ENCODE measurements at regions not wholly inside any gene's neighbourhood (a gene's known extent, or its start where the extent isn't known, plus 50 kb on each side); places are given as distances from the start of the nearest gene placed in this dataset.
"Not testable (repeated sequence)": the region's sequence is repeated elsewhere in the genome, so short reads cannot be mapped to it uniquely, and the experiment has no call there.

DNA sequence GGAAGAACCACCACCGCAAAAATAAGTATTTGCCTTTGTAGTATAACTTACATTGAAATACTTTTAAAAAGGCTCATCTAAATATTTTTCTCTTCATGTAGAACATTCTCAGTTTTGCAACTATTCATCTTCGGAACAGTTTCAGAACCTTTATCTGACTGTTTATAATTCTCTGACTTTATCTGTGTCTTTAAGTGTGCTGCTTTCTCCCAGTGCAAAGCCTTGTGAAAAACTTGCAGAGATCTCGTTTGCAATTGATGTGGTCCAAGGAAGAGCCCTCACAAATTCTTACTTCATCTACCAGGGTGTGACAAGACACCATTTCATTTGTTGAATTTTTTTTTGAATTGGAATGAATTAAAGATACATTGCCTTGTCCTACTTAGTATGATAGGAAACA lies 186.4 kb downstream of the DKK1 start:
- H4K20me1 ChIP-seq (replicated peaks; ENCODE audit: control insufficient read depth, extremely low read depth, insufficient read depth, low read length) = no peaks in the 10 kb centered on the region
- H3K9me1 ChIP-seq (replicated peaks; ENCODE audit: control insufficient read depth, extremely low read depth, insufficient read depth, low read length) = no peaks in the 10 kb centered on the region
- H3K9me3 ChIP-seq (replicated peaks; ENCODE audit: control insufficient read depth, insufficient read depth, low read length) = no peaks in the 10 kb centered on the region
- no peaks in the 10 kb centered on the region for H3K27me3 ChIP-seq (ENCODE audit: control insufficient read depth in 2 of 2, insufficient read depth in 2 of 2, low read length in 2 of 2)
- H3K4me1 ChIP-seq (ENCODE audit: control insufficient read depth, extremely low read depth, insufficient read depth, low read length) = no peaks in the 10 kb centered on the region
- no peak for FAIRE-seq
- no peak overlapping the region for H3K27ac ChIP-seq (ENCODE audit: insufficient read depth, low read depth, low read length)
- H3K4me3 ChIP-seq (replicated peaks in 1 of 3; ENCODE audit: insufficient read depth in 1 of 3, low read depth in 1 of 3, low read length in 3 of 3) = no peak overlapping the region
- DNase-seq (ENCODE audit: low read depth, low spot score) = no peak
- intact Hi-C loops (cut with micrococcal nuclease) (no loop called here), dilution Hi-C loops (cut with MboI; ENCODE audit: extremely low pct_ligation_motif_present, low sequenced_read_pairs) (no loop called here)
- TF ChIP-seq FOS (IDR thresholded peaks at IDR 0.05; ENCODE audit: borderline replicate concordance, insufficient read depth, low read length) = no peak
- TF ChIP-seq POLR2AphosphoS5 (IDR thresholded peaks at IDR 0.05; ENCODE audit: insufficient read depth, low read depth, low read length) = no peak
- no peak for TF ChIP-seq EZH2 (IDR thresholded peaks at IDR 0.05; ENCODE audit: borderline replicate concordance, low read depth, low read length, severe bottlenecking)
- ChIA-PET POLR2A (no interaction called here), CTCF (no interaction called here)
- H3K9ac ChIP-seq (replicated peaks; ENCODE audit: extremely low read depth, insufficient read depth, low read length) = no peak overlapping the region
- H3K36me3 ChIP-seq (ENCODE audit: control insufficient read depth in 2 of 2, extremely low read depth in 1 of 2, insufficient read depth in 2 of 2, low read length in 2 of 2) = no peaks in the 10 kb centered on the region
- H3K79me2 ChIP-seq (ENCODE audit: control insufficient read depth, insufficient read depth, low read length) = no peaks in the 10 kb centered on the region
- no peak overlapping the region for H2AFZ ChIP-seq (ENCODE audit: low read depth, low read length)
- no peak overlapping the region for H3K4me2 ChIP-seq (ENCODE audit: insufficient read depth, low read length)
- no TSS peak for BruUV-seq (replicated peaks)

GRCh38 chr10:52502237-52502636 lies 188.2 kb downstream of the DKK1 start:
- no TSS peak for BruUV-seq (replicated peaks)

DNA sequence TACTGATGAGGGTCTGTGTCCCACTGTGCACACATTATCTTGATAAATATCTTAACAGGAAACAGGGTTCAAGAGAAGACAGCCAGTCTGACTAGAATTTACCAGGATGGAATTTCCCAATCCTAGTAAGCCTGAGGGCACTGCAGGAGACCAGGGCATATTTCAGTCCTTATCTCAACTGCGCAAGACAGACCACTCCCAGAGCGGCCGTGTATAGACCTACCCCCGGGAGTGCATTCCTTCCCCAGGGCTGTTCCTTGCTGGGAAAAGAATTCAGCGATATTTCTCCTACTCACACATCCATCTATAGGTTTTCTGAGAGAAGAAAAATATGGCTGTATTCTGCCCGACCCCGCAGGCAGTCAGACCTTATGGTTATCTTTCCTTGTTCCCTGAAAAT lies 191.3 kb downstream of the DKK1 start:
- H3K79me2 ChIP-seq (ENCODE audit: control insufficient read depth, insufficient read depth, low read length); DNase-seq (ENCODE audit: low read depth, low spot score); POLR2A ChIA-PET; H3K9me1 ChIP-seq (replicated peaks; ENCODE audit: control insufficient read depth, extremely low read depth, insufficient read depth, low read length); H3K36me3 ChIP-seq (ENCODE audit: control insufficient read depth in 2 of 2, extremely low read depth in 1 of 2, insufficient read depth in 2 of 2, low read length in 2 of 2); H3K9ac ChIP-seq (replicated peaks; ENCODE audit: extremely low read depth, insufficient read depth, low read length); H3K27me3 ChIP-seq (ENCODE audit: control insufficient read depth in 2 of 2, insufficient read depth in 2 of 2, low read length in 2 of 2); intact Hi-C loops (cut with micrococcal nuclease); H3K9me3 ChIP-seq (replicated peaks; ENCODE audit: control insufficient read depth, insufficient read depth, low read length); H2AFZ ChIP-seq (ENCODE audit: low read depth, low read length); H3K4me2 ChIP-seq (ENCODE audit: insufficient read depth, low read length); H4K20me1 ChIP-seq (replicated peaks; ENCODE audit: control insufficient read depth, extremely low read depth, insufficient read depth, low read length); H3K4me3 ChIP-seq (replicated peaks in 1 of 3; ENCODE audit: insufficient read depth in 1 of 3, low read depth in 1 of 3, low read length in 3 of 3); BruUV-seq (replicated peaks); FAIRE-seq; H3K4me1 ChIP-seq (ENCODE audit: control insufficient read depth, extremely low read depth, insufficient read depth, low read length); CTCF ChIA-PET; H3K27ac ChIP-seq (ENCODE audit: insufficient read depth, low read depth, low read length); dilution Hi-C loops (cut with MboI; ENCODE audit: extremely low pct_ligation_motif_present, low sequenced_read_pairs): not testable (repeated sequence)

More at GRCh38 chr10:52502237-52502636, 188.2 kb downstream of the DKK1 start:
- DNase-seq (ENCODE audit: low read depth, low spot score) (no peak), FAIRE-seq (peak; percentile 47)
- intact Hi-C loops (cut with micrococcal nuclease) = no loop called here
- TF ChIP-seq POLR2AphosphoS5 (IDR thresholded peaks at IDR 0.05; ENCODE audit: insufficient read depth, low read depth, low read length) = no peak
- TF ChIP-seq JUN (IDR thresholded peaks at IDR 0.05; ENCODE audit: borderline replicate concordance, insufficient read depth, insufficient read length, low read depth) = no peak
- TF ChIP-seq EZH2 (IDR thresholded peaks at IDR 0.05; ENCODE audit: borderline replicate concordance, low read depth, low read length, severe bottlenecking) = no peak
- TF ChIP-seq GATA2 (IDR thresholded peaks at IDR 0.05; ENCODE audit: insufficient read depth, insufficient read length, low read depth, low read length) = no peak
- no peak for TF ChIP-seq POLR2A (IDR thresholded peaks at IDR 0.05; ENCODE audit: low read depth, low read length)
- TF ChIP-seq MAX (IDR thresholded peaks at IDR 0.05; ENCODE audit: insufficient read depth, insufficient read length) = no peak
- no peak for TF ChIP-seq MYC (IDR thresholded peaks at IDR 0.05; ENCODE audit: low read depth, low read length)
- TF ChIP-seq FOS (IDR thresholded peaks at IDR 0.05; ENCODE audit: borderline replicate concordance, insufficient read depth, low read length) = no peak
- TF ChIP-seq, protein P1, sequence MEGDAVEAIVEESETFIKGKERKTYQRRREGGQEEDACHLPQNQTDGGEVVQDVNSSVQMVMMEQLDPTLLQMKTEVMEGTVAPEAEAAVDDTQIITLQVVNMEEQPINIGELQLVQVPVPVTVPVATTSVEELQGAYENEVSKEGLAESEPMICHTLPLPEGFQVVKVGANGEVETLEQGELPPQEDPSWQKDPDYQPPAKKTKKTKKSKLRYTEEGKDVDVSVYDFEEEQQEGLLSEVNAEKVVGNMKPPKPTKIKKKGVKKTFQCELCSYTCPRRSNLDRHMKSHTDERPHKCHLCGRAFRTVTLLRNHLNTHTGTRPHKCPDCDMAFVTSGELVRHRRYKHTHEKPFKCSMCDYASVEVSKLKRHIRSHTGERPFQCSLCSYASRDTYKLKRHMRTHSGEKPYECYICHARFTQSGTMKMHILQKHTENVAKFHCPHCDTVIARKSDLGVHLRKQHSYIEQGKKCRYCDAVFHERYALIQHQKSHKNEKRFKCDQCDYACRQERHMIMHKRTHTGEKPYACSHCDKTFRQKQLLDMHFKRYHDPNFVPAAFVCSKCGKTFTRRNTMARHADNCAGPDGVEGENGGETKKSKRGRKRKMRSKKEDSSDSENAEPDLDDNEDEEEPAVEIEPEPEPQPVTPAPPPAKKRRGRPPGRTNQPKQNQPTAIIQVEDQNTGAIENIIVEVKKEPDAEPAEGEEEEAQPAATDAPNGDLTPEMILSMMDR (IDR thresholded peaks at IDR 0.05; ENCODE audit: extremely low read depth in 1 of 2, insufficient read depth in 1 of 2, low read depth in 1 of 2, low read length in 2 of 2) = no peak
- Histone ChIP-seq H2AFZ (ENCODE audit: low read depth, low read length) (no peak overlapping the region), H3K4me1 (ENCODE audit: control insufficient read depth, extremely low read depth, insufficient read depth, low read length) (no peaks in the 10 kb centered on the region), H3K9me3 (replicated peaks; ENCODE audit: control insufficient read depth, insufficient read depth, low read length) (no peaks in the 10 kb centered on the region), H3K9ac (replicated peaks; ENCODE audit: extremely low read depth, insufficient read depth, low read length) (no peak overlapping the region), H3K27me3 (ENCODE audit: control insufficient read depth in 2 of 2, insufficient read depth in 2 of 2, low read length in 2 of 2) (no peaks in the 10 kb centered on the region), H3K4me3 (replicated peaks in 1 of 3; ENCODE audit: insufficient read depth in 1 of 3, low read depth in 1 of 3, low read length in 3 of 3) (no peak overlapping the region), H3K4me2 (ENCODE audit: insufficient read depth, low read length) (no peak overlapping the region), H3K79me2 (ENCODE audit: control insufficient read depth, insufficient read depth, low read length) (no peaks in the 10 kb centered on the region), H3K9me1 (replicated peaks; ENCODE audit: control insufficient read depth, extremely low read depth, insufficient read depth, low read length) (no peaks in the 10 kb centered on the region), H4K20me1 (replicated peaks; ENCODE audit: control insufficient read depth, extremely low read depth, insufficient read depth, low read length) (no peaks in the 10 kb centered on the region), H3K36me3 (ENCODE audit: control insufficient read depth in 2 of 2, extremely low read depth in 1 of 2, insufficient read depth in 2 of 2, low read length in 2 of 2) (no peaks in the 10 kb centered on the region), H3K27ac (ENCODE audit: insufficient read depth, low read depth, low read length) (no peak overlapping the region)
- POLR2A ChIA-PET = no interaction called here
- dilution Hi-C loops (cut with MboI; ENCODE audit: extremely low pct_ligation_motif_present, low sequenced_read_pairs) = no loop called here
- CTCF ChIA-PET = interaction anchor here (1.4 to 2.2 kb wide), 3 partner anchors 14 to 194 kb away, joined by 3 to 6 read pairs (median 4); no protein-coding TSS in a partner anchor
